B cell (primary cell): ENCODE measurements at regions not wholly inside any gene's neighbourhood (a gene's known extent, or its start where the extent isn't known, plus 50 kb on each side); places are given as distances from the start of the nearest gene placed in this dataset.

ENCODE experiments used
- ATAC-seq: fragments of 200-7000 bp; cut with Tn5 transposase; one replicate; pipeline ENCODE4 v1.10.0; 2021; ENCODE audit warnings: low read depth, mild to moderate bottlenecking, moderate number of reproducible peaks, moderate library complexity
- CTCF ChIA-PET: fragments of 350-600 bp; sonication (Branson Sonifier 250); formaldehyde crosslinking; loops from one replicate; lab custom pipeline; 2021; ENCODE audit warnings: antibody characterized with exemption, inconsistent platforms; lab: Charles Lee
- POLR2A ChIA-PET: fragments of 350-600 bp; sonication (Branson Sonifier 250); formaldehyde crosslinking; loops from one replicate; lab custom pipeline; 2021; ENCODE audit warnings: antibody characterized with exemption; lab: Charles Lee
- DNase-seq: peaks from one replicate; pipeline ENCODE4 v3.0.0; 2013
- H2AFZ ChIP-seq: 2 replicates; pipeline ENCODE4 v1.6.1; 2012; ENCODE audit warnings: mild to moderate bottlenecking, low read depth, low read length; ENCODE audit not compliant: insufficient read depth, poor library complexity, severe bottlenecking
- H3K27ac ChIP-seq, 2 donors: 1 replicate in 1 of 2; 2 replicates in 1 of 2; pipeline ENCODE4 v1.5.1; 2012 to 2013; ENCODE audit warnings: low read length in 2 of 2, mild to moderate bottlenecking in 2 of 2, moderate library complexity in 1 of 2
- H3K27me3 ChIP-seq, 4 experiments: fragments of 200-600 bp in 1 of 4; sonication (generic) in 1 of 4; replicated peaks in 1 of 4; 1 replicate in 2 of 4; 2 replicates in 2 of 4; pipeline versions ENCODE4 v1.6.1 to v1.7.0; 2013 to 2016; ENCODE audit warnings: low read length in 3 of 4, mild to moderate bottlenecking in 2 of 4, mixed read lengths in 1 of 4, moderate library complexity in 1 of 4; ENCODE audit not compliant: insufficient read depth in 4 of 4, control insufficient read depth in 3 of 4; ENCODE audit errors: control extremely low read depth in 1 of 4
- H3K36me3 ChIP-seq, 2 experiments: replicated peaks in 1 of 2; 1 replicate in 1 of 2; 2 replicates in 1 of 2; pipeline versions ENCODE4 v1.6.1 to v1.7.1; 2013; ENCODE audit warnings: low read length in 1 of 2; ENCODE audit not compliant: insufficient read depth in 2 of 2, control insufficient read depth in 1 of 2; ENCODE audit errors: control extremely low read depth in 1 of 2, extremely low read depth in 1 of 2
- H3K4me1 ChIP-seq, 2 donors: fragments of 200-600 bp in 1 of 2; sonication (generic) in 1 of 2; 1 replicate in 1 of 2; 2 replicates in 1 of 2; pipeline versions ENCODE4 v1.5.1 to v1.6.1; 2013 to 2017; ENCODE audit warnings: low read length in 2 of 2; ENCODE audit not compliant: control insufficient read depth in 2 of 2, insufficient read depth in 2 of 2
- H3K4me2 ChIP-seq: replicated peaks from 2 replicates; pipeline ENCODE3; 2012; ENCODE audit warnings: mild to moderate bottlenecking, low read depth, low read length; ENCODE audit not compliant: poor library complexity, severe bottlenecking
- H3K4me3 ChIP-seq, 5 experiments: fragments of 200-600 bp in 1 of 5; sonication (generic) in 1 of 5; 1 replicate in 3 of 5; 2 replicates in 2 of 5; pipeline versions ENCODE4 v1.5.1 to v1.7.0; 2011 to 2016; ENCODE audit warnings: low read length in 4 of 5, mild to moderate bottlenecking in 4 of 5, low read depth in 2 of 5, control low read depth in 1 of 5, moderate library complexity in 1 of 5; ENCODE audit not compliant: insufficient read depth in 1 of 5; ENCODE audit errors: control extremely low read depth in 1 of 5, extremely low read depth in 1 of 5
- H3K79me2 ChIP-seq: fragments of 200-600 bp; sonication (generic); one replicate; pipeline ENCODE4 v1.6.0; 2016; ENCODE audit warnings: low read length; ENCODE audit not compliant: control insufficient read depth, insufficient read depth
- H3K9ac ChIP-seq: fragments of 200-600 bp; sonication (generic); 2 replicates; pipeline ENCODE4 v1.6.1; 2017; ENCODE audit warnings: mild to moderate bottlenecking, low read length, moderate library complexity
- H3K9me3 ChIP-seq, 3 donors: one replicate each; pipeline versions ENCODE4 v1.6.1 to v1.7.1; 2013; ENCODE audit warnings: low read length in 2 of 3; ENCODE audit not compliant: control insufficient read depth in 2 of 3, insufficient read depth in 1 of 3; ENCODE audit errors: control extremely low read depth in 1 of 3
- H4K20me1 ChIP-seq: 2 replicates; pipeline ENCODE4 v1.6.0; 2012; ENCODE audit warnings: mild to moderate bottlenecking, low read length; ENCODE audit not compliant: insufficient read depth, control insufficient read depth, poor library complexity, severe bottlenecking
- H3K27ac Mint-ChIP-seq: one replicate; pipeline ENCODE4 v1.8.0; 2021; ENCODE audit warnings: mixed read lengths
- H3K27me3 Mint-ChIP-seq: one replicate; pipeline ENCODE4 v1.8.0; 2021; ENCODE audit warnings: mixed read lengths
- H3K4me1 Mint-ChIP-seq: one replicate; pipeline ENCODE4 v1.8.0; 2021; ENCODE audit warnings: mixed read lengths
- H3K4me3 Mint-ChIP-seq: one replicate; pipeline ENCODE4 v1.8.0; 2021; ENCODE audit warnings: mixed read lengths
- H3K9me3 Mint-ChIP-seq: one replicate; pipeline ENCODE4 v1.8.0; 2022; ENCODE audit warnings: mixed read lengths; ENCODE audit not compliant: insufficient read depth
- CTCF ChIP-seq: fragments of 200-600 bp; IDR thresholded peaks from one replicate; pipeline ENCODE4 v1.8.0; 2022; ENCODE audit warnings: antibody characterized with exemption, mild to moderate bottlenecking
- EZH2 ChIP-seq: IDR thresholded peaks from 2 replicates; pipeline ENCODE4 v1.6.1; 2012; ENCODE audit warnings: borderline replicate concordance, low read depth, mild to moderate bottlenecking, moderate library complexity, low read length; ENCODE audit not compliant: insufficient read depth, poor library complexity, severe bottlenecking
- WGBS: methylation state at CpG from one replicate; pipeline ENCODE4 v1.1.5; 2013; ENCODE audit warnings: missing lambda C conversion rate; ENCODE audit not compliant: insufficient coverage; 5-methylcytosine and 5-hydroxymethylcytosine counted together
- intact Hi-C: fragments of 100-400 bp; cut with micrococcal nuclease; formaldehyde crosslinking; loops from one replicate; pipeline ENCODE4 v1.10.0; 2022

- TF ChIP-seq EZH2 = no peak
- no peak for TF ChIP-seq CTCF
These were observed 362.6 kb downstream of the DNAH5 start for GRCh38 chr5:13581914-13582313.

GRCh38 chr5:13581132-13581531, 363.4 kb downstream of the DNAH5 start:
- Histone ChIP-seq H3K4me1 (no peaks in the 10 kb centered on the region), H3K9ac (no peak overlapping the region), H3K27me3 (no peaks in the 10 kb centered on the region), H3K79me2 (no peaks in the 10 kb centered on the region), H3K36me3 (no peaks in the 10 kb centered on the region), H3K4me2 (no peak overlapping the region), H2AFZ (no peak overlapping the region), H4K20me1 (no peaks in the 10 kb centered on the region), H3K27ac (no peak overlapping the region), H3K9me3 (peaks cover 0 to 17% (median 0%) of the 10 kb centered on the region in 3 donors), H3K4me3 (no peak overlapping the region)
- DNase-seq = no peak
- Mint-ChIP-seq H3K9me3 (no peaks in the 10 kb centered on the region), H3K27me3 (no peaks in the 10 kb centered on the region), H3K4me3 (no peak overlapping the region), H3K4me1 (no peaks in the 10 kb centered on the region), H3K27ac (no peak overlapping the region)
- 64% methylated on average over 4 of the region's 5 CpGs for WGBS
- ChIA-PET POLR2A (no interaction called here), CTCF (no interaction called here)
- no peak for ATAC-seq
- intact Hi-C loops = no loop called here
- TF ChIP-seq CTCF (no peak), EZH2 (no peak)

More at GRCh38 chr5:13581914-13582313, 362.6 kb downstream of the DNAH5 start:
- no peaks in the 10 kb centered on the region for H4K20me1 ChIP-seq
- peaks cover 0 to 17% (median 0%) of the 10 kb centered on the region in 3 donors for H3K9me3 ChIP-seq
- H3K36me3 ChIP-seq = no peaks in the 10 kb centered on the region
- ChIA-PET POLR2A (no interaction called here), CTCF (no interaction called here)
- no peak overlapping the region for H3K9ac ChIP-seq
- no peak for DNase-seq
- Mint-ChIP-seq H3K4me3 (no peak overlapping the region), H3K27me3 (no peaks in the 10 kb centered on the region), H3K4me1 (no peaks in the 10 kb centered on the region), H3K27ac (no peak overlapping the region), H3K9me3 (peaks cover 2% of the 10 kb centered on the region)
- intact Hi-C loops = no loop called here
- no peaks in the 10 kb centered on the region for H3K79me2 ChIP-seq
- no peak overlapping the region for H2AFZ ChIP-seq
- H3K4me3 ChIP-seq = no peak overlapping the region
- no peaks in the 10 kb centered on the region for H3K4me1 ChIP-seq
- ATAC-seq = no peak
- H3K4me2 ChIP-seq = no peak overlapping the region
- WGBS = 89% methylated on average over 4 of the region's 7 CpGs
- H3K27ac ChIP-seq = no peak overlapping the region
- no peaks in the 10 kb centered on the region for H3K27me3 ChIP-seq
